ENCODE measurements at regions not wholly inside any gene's neighbourhood (a gene's known extent, or its start where the extent isn't known, plus 50 kb on each side); places are given as distances from the start of the nearest gene placed in this dataset.

- DNase-seq: no peak
Measured at GRCh38 chr2:7956126-7956689, 725.6 kb upstream of the ID2 start.

DNA sequence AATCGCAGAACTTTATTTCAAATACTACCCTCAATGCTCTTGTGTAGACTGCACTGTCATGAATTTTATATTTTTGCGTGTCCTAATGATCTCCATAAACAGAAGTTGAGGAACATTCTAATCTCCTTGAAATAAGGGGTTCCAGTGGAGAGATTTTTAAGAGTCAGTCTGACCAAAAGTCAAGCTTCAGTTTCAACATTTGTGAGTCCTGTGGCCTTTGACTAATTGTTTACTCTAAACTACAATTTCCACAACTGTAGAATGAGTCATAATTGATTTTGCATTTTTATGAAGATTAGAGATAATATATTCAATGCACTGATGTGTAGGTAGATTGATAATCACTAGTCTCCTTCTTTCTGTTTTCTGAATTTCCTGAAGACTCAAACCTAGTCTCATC, 720.3 kb upstream of the ID2 start:
- DNase-seq: no peak

DNA sequence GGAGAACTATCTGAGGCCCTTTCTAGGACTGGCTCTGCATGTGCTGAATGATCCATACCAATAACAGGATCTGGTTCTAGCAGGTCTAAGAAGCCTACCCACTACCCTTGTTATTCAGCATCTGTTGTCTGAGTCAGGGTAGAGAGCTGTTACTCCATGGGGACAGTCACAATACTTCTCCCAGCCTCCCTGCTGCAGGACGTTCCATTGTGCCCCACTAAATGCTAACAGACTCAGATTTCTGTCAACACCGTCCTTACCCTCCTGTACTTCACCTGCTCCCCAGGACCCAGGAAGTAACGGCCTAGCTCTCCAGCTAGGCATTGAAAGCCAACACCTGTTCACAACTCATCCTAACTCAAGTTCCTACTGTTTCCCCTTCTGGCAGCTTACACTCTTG, 719.7 kb upstream of the ID2 start:
- DNase-seq: no peak

- no peak for DNase-seq
Measured at GRCh38 chr2:7963787-7964186, 718.1 kb upstream of the ID2 start.

DNA sequence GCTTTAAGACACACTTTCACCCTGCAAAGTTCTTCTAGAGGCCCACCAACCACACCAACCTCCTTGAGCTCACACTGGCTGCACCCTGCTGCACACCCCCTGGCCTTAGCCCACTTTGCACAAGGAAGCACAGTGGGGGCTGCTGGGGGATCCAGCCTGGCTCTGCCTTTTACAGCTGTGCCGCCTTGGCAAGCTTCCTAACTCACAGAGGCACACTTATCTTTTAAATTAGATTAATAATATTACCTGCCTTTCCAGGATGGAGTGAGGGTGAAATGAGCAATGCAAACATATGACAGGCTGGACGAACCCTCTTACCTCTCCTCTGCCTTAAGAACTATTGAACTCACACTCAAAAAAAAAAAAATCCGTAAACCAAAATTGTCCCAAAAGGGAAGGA, 715.8 kb upstream of the ID2 start:
- DNase-seq: no peak

GRCh38 chr2:7967707-7968405, 714.0 kb upstream of the ID2 start:
- DNase-seq: no peak

GRCh38 chr2:7969756-7970515, 711.9 kb upstream of the ID2 start:
- DNase-seq: no peak

- DNase-seq: no peak
Measured at GRCh38 chr2:7971248-7971647, 710.6 kb upstream of the ID2 start.

GRCh38 chr2:7971841-7972240, 710.0 kb upstream of the ID2 start:
- DNase-seq: no peak

DNA sequence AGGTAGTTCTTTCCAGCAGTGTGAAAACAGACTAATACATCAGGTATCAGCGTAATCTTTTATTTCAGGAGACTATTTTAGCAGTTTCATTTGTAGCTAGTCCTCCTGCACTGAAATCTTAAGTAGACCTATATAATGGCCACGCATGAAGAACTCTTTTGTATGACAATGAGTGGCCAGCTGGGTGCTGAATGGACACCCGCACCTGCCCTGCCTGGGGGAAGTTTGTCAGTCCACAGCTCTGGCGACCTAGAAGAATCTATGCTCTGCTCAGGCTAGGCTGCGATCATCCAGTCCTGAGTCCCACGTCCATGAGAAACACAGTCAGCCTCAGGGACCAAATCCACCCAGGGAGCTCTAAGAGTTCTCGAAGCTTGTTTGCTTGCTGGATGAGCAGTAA, 709.2 kb upstream of the ID2 start:
- DNase-seq: no peak

GRCh38 chr2:7973801-7974480, 707.9 kb upstream of the ID2 start:
- no peak for DNase-seq

- no peak for DNase-seq
Measured at GRCh38 chr2:7974936-7975335, 706.9 kb upstream of the ID2 start.

DNA sequence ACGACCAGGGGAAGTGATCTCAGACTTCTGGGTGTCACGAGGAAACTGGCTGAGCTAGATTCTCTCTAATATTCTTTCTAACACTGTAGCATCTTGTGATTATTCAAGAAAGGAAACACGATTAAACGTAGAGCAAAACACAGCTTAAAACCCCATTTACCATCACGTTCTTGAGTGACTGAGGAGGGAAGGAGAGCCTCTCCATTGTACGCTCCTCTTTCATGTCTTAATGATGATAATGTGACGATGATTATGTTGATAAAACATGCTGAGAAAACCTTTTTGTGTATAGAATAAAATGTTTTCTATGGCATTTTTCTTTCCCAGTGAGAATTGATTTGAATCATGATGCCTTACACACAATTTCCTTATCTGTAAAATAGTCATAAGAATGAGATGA, 705.6 kb upstream of the ID2 start:
- no peak for DNase-seq

GRCh38 chr2:7977981-7978380, 703.9 kb upstream of the ID2 start:
- DNase-seq: no peak

DNA sequence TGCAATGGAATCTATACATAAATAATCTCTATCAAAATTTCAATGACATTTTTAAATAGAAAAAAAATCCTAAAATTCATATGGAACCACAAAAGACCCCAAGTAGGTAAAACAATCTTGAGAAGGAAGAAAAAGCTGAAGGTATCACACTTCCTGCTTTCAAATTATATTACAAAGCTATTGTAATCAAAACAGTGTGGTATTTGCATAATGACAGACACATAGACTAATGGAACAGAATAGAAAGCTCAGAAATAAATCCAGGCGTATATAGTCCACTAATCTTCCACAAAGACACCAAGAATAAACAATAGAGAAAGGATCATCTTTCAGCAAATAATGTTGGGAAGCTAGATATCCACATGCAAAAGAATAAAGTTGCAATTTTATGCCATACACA, 699.8 kb upstream of the ID2 start:
- no peak for DNase-seq

DNA sequence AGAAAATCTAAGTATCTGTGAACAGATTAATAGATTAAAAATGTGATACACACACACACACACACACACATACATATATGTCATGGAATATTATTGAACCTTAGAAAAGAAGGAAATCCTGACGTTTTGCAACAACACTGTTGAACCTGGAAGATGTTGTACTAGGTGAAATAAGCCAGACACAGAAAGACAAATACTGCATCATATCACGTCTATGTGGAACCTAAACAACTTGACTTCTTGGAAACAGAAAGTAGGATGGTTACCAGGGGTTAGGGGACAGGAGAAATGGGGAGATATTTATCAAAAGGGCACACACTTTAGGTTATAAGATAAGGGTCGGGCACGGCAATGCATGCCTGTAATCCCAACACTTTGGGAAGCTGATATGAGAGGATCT, 698.4 kb upstream of the ID2 start:
- no peak for DNase-seq

DNA sequence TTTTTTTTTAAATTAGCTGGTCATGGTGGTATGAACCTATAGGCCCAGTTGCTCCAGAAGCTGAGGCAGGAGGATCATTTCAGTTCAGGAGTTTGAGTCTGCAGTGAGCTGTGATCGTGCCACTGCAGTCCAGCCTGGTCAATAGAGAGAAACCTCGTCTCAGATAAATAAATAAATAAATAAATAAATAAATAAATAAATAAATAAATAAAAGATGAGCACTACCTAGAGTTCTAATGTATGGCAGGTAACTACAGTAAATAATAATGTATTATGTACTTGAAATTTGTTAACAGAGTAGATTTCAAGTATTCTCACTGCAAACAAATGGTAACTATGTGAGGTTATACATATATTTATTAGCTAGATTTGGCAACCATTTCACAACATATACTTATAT, 697.9 kb upstream of the ID2 start:
- DNase-seq: no peak

- no peak for DNase-seq
Measured at GRCh38 chr2:7984693-7985353, 697.0 kb upstream of the ID2 start.

- no peak for DNase-seq
Measured at GRCh38 chr2:7986431-7986830, 695.4 kb upstream of the ID2 start.

DNA sequence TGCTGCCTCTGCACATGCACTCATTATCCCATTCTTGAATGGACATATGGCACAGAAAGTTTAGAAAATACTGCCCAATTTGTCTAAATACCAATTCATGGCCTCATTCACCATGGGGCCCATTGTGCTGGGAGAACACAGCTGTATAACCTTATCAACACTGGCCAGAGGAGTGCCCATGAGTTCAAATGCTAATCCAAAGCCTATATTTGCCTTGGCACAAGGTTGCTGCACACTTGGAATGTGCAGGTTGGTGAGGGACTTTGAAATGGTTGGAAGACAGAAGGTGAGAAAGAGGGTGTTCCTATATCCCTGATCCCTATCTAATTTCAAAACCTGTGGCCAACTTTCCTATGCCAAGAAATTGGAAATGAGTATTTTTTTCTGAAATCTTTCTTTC, 693.9 kb upstream of the ID2 start:
- no peak for DNase-seq

GRCh38 chr2:7988440-7988839, 693.4 kb upstream of the ID2 start:
- DNase-seq: no peak

DNA sequence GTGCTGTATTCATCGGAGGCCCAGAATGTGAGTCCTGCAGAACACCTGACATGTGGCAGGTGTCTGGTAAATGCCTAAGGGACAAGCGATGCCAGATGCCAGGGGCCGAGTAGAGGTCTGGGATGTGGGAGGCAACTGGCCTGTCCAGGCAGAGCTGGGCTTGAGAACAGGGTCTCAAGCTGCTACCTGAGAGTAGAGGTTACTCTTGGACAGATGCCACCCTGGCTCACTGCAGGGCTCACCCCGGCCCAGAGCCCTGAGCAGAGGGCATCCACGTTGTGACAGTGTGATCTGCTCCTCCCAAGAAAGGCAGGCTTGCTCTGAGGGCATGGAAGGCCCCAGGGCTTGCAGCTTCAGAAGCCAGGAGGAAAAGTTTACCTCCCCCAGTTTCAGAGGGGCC, 692.0 kb upstream of the ID2 start:
- DNase-seq: no peak
